ENCODE measurements at regions not wholly inside any gene's neighbourhood (a gene's known extent, or its start where the extent isn't known, plus 50 kb on each side); places are given as distances from the start of the nearest gene placed in this dataset.
"Not testable (repeated sequence)": the region's sequence is repeated elsewhere in the genome, so short reads cannot be mapped to it uniquely, and the experiment has no call there.

GRCh38 chr3:152671446-152672319 is 163.2 kb upstream of the P2RY1 start:
- DNase-seq = no peak

DNA sequence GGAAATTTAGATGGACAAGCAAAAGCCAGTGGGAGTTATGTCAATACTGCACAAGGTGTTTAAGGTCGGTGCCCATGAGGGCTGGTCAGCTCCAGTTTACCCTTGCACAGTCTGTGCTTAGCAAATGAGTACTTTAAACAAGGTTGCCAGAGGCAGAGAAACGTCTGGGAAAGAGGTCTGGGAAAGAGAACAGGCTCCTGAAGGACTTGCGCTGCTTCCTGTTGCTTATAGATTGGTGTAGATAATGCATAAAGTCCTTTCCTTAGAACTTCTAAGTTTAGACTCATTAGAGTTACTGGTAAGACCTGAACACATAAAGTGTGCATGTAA is 162.6 kb upstream of the P2RY1 start:
- DNase-seq = no peak

DNA sequence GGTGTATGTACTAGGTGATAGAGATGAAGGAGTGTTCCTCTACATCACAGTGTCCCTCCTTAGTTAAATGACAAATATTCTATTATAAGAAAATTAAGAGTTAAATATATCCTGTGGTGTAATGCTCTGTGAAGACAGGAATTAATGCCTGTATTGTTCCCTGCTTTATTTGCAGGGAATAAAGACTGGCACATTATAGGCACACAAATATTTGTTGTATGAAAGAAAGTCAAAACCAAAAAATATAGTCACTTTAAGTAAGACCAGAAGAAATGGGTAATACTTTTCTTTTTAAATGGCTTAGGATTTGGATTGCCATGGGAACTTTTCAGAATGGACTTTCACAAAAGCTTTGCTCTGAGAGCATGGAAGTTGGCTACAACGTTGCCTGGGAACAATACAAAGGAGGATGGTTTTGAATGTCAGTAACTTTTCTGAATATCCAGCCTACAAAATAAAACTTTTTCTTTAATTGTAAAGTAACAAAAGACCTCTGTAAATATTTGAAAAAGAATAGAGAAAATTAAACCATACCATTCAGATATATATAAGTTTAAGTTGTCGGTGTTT is 158.0 kb upstream of the P2RY1 start:
- no peak for DNase-seq

- DNase-seq = no peak
These were observed 157.4 kb upstream of the P2RY1 start for GRCh38 chr3:152677491-152677890.

DNA sequence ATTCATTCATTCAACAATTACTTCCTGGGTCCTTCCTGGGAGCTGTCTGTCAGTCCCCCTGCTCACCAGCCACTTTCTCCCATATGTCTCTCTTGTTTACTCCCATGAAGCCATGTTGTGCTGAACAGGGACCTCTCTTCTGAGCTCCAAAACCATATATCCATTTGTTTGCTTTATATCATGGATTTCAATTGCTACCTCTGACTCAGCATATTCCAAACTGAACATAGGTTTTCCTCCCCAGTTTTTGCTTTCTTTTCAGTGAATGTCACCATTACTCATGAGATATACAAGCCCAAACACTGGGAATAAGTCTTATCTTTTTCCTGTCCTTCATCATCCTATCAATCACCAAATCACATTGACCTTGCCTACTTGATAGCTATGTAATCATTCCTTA is 152.5 kb upstream of the P2RY1 start:
- no peak for DNase-seq

GRCh38 chr3:152683521-152683999 is 151.4 kb upstream of the P2RY1 start:
- DNase-seq = no peak

- no peak for DNase-seq
These were observed 150.7 kb upstream of the P2RY1 start for GRCh38 chr3:152684279-152684678.

- DNase-seq = no peak
These were observed 146.6 kb upstream of the P2RY1 start for GRCh38 chr3:152688313-152688712.

DNA sequence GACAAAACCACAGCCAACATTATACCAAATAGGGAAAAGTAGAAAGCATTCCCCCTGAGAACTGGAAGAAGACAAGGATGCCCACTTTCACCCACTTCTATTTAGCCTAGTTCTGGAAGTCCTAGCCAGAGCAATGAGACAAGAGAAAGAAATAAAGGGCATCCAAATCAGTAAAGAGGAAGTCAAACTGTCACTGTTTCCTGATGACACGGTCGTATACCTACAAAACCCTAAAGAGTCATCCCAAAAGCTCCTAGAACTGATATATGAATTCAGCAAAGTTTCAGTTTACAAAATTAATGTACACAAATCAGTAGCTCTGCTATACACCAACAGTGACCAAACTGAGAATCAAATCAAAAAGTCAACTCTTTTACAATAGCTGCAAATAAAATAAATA is 142.6 kb upstream of the P2RY1 start:
- not testable (repeated sequence) for DNase-seq

DNA sequence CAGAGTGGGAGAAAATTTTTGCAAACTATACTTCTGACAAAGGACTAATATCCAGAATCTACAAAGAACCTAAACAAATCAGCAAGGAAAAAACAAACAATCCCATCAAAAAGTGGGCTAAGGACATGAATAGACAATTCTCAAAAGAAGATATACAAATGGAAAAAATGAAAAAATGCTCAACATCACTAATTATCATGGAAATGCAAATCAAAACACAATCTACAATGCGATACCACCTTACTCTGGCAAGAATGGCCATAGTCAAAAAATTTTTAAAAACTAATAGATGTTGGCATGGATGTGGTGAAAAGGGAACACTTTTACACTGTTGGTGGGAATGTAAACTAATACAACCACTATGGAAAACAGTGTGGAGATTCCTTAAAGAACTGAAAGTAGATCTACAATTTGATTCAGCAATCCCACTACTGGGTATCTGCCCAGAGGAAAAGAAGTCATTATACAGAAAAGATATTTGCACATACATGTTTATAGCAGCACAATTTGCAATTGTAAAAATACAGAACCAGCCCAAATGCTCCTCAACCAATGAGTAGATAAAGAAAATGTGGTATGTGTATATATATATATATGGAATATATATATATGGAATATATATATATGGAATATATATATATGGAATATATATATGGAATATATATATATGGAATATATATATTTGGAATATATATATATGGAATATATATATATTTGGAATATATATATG is 141.2 kb upstream of the P2RY1 start:
- not testable (repeated sequence) for DNase-seq

DNA sequence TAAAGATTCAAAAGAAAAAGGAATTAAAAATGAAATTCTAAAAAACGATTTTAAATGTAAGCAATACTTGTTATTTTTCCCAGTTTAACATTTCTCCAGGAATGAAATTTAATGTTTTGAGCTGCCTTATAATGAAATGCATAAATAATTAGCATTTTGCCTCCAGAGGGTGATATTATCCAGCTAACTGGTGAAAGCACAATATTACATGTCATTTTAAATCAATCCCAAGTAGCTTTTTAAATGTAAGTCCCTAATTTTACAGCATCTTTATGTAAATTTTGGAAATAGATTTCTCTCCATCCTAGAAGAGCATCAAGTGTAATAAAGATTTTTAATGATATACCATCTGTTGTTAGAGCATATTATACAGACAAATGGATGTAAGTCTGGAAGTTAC is 139.1 kb upstream of the P2RY1 start:
- DNase-seq = no peak

DNA sequence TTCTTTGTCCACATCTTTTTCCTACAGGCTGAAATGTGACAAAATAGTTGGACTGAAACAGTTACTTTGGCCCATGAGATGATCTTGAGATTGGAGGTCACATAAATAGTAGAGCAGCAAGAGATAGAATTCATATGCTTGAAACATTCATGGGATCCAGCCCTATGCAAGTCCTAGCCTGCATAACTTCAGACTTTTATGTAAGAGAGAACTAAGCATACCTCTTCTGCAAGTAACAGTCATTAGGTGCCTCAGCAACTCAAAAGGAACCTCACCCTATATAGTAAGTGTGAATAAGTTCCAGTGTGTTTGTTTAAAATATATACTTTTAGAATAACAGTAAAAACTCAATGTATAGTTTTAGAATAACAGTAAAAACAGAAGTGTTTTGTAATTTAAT is 138.0 kb upstream of the P2RY1 start:
- DNase-seq = no peak

- no peak for DNase-seq
These were observed 131.6 kb upstream of the P2RY1 start for GRCh38 chr3:152703245-152703890.

- DNase-seq = no peak
These were observed 127.8 kb upstream of the P2RY1 start for GRCh38 chr3:152706991-152707713.

DNA sequence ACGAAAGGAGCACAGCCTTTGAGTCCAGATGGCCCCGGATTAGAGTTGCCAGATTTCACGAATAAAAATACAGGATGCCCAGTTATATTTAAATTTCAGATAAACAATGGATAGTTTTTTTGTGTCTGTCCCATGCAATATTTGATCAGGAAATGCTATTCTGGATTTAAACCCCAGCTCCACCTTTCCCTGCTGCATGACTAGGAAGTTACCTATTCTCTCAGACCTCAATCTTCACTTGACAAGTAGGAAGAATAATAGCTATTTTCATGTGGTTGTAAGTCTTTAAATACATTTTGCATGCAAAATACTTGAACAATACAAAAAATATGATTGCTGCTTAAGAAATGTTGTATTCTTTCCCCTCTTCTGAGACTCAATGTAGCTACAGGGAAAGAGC is 125.3 kb upstream of the P2RY1 start:
- no peak for DNase-seq

- DNase-seq = no peak
These were observed 124.4 kb upstream of the P2RY1 start for GRCh38 chr3:152710549-152710948.

GRCh38 chr3:152713989-152714388 is 120.9 kb upstream of the P2RY1 start:
- DNase-seq = no peak

GRCh38 chr3:152714507-152714906 is 120.4 kb upstream of the P2RY1 start:
- DNase-seq = no peak

- no peak for DNase-seq
These were observed 117.7 kb upstream of the P2RY1 start for GRCh38 chr3:152717252-152717651.

DNA sequence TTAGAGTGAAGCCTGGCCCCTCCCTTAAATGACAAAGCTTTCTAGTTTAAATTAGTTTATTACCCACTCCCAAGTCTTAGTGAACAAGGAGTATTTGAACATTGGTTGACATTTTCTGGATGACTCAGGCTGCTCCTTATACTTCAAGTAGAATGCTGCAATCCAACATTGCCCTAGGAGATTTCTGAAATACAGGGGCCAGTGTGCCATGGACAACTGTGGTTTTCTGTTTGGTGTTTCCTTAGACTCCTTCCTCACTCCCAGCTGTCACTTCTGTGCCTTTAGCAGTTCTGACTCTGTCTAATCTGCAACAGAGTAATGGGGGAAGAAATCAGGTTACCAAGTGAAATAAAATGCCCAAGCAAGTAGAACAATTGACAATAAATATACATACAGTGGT is 116.1 kb upstream of the P2RY1 start:
- DNase-seq = no peak

DNA sequence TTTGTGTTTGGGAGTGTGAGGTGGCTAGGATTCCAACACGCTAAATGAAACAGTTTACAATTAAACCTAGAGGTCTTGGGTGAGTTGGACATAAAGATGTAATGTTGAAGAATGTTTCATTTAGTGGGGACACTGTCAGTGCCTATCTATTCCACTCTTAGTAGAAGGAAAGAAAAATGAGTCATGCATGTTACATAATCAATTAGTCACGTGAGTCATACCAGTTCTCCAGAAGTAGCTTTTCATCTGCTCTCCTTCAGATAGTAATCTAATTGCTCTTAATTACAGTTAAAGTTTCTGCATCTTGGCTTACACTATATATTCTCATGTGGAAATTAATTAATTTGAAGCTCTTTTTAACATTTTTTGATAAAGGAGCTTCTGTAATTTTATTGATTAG is 115.7 kb upstream of the P2RY1 start:
- DNase-seq = no peak

GRCh38 chr3:152720951-152721718 is 113.8 kb upstream of the P2RY1 start:
- DNase-seq = no peak

Measured in activated effector memory CD4-positive, alpha-beta T cell treated with anti-CD3 and anti-CD28 coated beads, Interleukin-2, amount 50 U/mL, for 16 hours (primary cell).